Suppressor macrophage (primary cell): ENCODE measurements at regions not wholly inside any gene's neighbourhood (a gene's known extent, or its start where the extent isn't known, plus 50 kb on each side); places are given as distances from the start of the nearest gene placed in this dataset.

Experiments used
- DNase-seq, 4 experiments: peaks; one replicate each; pipeline ENCODE4 v3.0.0-alpha.2; 2020 to 2022

DNA sequence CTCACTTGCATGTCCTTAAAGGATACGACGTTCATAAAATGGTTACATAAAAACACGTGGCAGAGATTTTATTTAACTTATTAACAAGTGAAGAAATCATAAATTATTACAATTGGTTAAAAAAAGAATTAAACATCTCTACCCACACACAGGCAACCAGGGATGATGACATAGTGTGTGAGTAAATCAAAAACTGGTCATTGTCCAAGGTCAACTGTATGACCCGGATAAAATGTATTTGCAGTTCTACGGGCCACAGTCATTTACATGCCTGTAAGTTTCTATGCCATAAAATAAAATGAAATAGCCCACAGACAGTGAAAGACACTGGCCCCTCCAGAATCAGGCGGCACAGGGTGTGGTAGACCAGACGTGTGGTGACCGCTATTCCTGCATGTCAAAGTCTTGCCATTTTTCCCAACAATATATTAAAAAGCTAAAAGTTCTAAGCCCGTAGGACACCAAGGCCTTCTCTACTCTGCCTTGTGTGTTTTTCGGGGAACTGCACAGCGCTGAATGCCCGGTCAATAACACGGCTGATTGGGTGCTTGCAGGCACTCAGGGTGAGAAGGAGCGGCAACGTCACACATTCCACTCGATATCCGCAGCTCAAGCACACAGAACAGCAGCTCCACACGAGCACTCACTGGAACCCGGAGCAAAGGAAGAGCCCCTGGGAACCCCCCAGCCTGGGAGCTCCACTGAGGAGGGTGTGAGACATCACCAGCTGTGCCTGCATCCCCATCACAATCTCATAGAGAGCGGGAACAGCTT, 143.3 kb upstream of the PPP2R2D start:
- no peak for DNase-seq

DNA sequence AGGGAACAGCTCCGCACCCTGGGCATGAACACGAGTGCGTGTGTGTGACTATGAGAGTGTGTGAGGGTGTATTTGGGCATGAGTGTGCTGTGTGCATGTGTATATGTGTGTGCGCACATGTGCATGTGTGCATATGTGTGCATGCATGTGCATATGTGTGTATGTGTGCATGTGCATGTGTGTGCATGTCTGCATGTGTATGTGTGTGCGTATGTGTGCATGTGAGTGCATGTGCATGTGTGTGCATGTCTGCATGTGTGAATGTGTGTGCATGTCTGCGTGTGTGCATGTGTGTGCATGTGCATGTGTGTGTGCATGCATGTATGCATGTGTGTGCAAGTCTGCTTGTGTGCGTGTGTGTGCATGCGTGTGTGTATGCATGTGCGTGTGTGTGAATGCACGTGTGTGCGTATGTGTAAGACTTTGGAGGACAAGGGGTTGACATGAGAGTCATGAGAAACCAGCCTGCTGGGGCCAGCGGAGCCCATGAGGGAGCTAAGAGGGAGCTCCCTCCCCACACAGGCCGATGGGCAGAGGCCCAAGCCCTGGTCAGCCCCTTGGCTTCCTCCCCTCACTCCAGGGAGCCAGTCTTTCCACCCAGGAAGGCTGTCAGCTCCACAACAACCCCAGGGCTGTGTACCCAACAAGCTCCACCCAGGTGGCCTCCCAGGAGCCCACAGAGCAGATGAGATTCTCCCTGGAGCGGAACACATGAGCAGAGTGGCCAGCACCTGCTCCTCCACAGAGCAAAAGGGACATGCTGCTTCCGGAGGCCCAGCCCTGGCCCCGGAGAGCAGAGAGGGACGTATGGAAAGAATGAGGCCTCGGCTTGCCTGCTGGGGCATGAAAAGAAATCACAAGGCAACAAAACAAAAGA, 142.5 kb upstream of the PPP2R2D start:
- no peak for DNase-seq

DNA sequence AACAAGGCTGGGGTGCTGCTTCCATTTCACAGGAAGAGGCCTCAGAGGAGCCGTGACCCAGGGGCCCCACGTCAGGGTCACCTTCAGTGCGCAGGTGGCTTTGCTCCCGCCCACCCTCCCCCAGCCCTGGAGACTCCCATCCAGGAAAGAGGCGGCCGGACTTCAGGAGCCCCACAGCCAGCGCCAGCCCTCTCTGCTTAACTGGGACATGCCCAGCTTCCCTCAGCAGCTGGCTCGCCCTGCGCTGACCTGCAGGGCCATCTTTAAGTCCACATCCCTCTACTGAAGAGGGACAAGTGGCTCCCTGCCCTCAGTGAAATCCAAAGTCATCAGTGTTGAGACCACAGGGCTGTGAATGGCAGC, 141.9 kb upstream of the PPP2R2D start:
- no peak for DNase-seq

DNA sequence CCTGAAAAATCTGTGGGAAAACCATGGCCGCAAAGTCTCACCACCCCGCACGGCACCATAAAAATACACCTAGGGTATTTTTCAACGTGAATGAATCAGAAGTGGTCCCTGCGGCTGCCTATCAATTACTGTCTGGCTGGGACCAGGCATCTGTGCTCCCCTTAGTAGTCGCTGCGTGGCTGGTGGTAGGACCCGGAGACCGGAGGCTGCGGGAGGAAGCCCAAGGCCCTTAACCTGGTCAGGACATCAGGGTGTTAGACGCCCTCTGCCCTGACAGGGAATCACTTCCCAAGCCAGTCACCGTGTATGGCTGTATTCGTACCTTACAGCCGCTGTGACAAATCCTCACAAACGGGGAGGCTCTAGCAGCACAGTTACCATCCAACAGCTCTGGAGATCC, 141.5 kb upstream of the PPP2R2D start:
- DNase-seq, result no peak

DNA sequence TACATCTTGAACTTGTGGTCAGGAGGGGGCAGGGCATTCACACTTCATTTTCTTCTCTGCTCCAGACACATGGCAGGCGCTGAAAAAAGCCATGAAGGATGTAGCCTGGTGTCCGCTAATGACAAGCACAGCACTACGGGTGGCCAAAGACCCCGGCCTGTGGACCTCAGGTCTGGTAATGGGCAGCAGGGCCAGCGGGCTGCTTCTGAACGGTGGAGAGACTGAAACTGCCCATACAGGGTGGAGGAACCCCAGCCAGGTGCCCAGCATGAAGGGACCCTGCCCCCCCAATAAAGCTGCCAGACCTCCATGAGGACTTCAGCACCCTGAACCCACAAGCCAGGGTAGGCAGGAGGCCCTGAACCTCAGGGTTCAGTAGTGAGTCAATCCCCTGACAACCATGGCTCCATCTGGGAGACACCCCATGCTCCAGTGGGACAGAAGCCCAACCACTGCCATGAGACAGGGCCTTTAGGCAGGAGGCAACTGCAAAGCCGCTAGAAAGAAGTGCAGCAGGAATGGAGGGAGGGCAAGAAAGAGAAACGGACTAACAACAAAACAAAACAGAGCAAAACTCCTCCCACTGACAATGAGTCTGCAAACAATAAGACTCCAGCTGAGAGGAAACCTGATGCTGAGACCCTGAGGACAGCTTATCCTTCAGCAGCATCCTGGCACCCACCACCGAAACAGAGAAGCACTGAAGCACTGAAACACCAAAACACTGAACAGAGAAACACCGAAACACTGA, 140.2 kb upstream of the PPP2R2D start:
- DNase-seq, result no peak

DNA sequence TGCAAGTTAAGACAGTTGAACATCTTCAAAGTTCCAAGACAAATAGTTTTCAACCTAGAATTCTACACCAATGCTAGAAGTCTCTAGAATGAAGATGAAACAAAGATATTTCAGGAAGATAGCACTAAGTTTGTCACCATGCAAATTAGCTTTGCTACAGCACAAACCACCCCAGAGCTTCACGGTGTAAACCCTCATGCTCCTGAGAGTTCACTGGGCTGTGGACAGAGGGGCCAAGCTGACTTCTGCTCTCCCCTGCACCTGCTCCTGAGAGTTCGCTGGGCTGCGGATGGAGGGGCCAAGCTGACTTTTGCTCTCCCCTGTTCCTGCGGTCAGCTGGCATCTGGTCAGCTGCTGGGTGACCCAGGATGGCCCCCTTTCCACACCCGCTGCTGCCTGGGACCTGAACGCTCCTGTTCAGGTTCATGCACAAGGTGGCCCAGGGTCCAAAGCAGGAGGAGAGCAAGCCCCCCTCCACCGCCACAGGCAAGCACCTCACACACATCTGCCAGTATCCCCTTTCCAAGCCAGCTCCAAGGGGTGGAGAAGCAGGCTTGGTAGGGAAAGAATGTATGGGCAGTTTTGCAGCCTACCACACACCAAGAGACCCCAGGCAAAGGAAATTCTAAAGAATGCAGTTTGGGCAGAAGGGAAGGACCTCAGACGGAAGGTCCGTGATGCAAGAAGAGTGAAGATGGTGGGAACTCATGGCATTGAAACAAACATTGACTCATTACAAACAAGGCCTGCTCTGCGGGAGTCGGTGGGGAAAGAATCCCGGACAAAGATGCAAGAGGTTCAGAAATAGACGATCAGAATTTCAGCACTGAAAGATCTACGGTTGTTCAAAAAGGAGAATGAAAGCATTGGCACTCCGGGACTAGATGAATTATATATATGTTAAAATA, 137.8 kb upstream of the PPP2R2D start:
- no peak for DNase-seq

DNA sequence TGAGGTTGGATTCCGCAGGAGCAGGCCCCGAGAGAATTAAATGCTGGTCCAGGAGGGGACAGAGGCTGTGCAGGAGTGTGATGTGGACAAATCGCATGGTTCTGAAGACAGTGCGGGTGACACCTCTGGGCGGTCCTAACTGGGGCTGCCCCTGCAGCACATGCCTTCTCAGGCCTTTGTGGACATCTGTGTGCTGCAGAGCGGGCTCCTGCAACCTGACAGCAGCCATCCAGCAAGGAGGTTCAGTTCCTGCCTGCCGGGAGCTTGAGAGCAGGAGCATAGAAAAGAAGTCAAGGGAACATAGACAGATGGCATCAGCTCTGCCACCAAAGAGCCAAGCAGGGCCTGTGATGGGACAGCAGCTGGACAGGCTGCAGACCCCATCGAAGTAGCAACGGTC, 135.9 kb upstream of the PPP2R2D start:
- DNase-seq, result no peak

DNA sequence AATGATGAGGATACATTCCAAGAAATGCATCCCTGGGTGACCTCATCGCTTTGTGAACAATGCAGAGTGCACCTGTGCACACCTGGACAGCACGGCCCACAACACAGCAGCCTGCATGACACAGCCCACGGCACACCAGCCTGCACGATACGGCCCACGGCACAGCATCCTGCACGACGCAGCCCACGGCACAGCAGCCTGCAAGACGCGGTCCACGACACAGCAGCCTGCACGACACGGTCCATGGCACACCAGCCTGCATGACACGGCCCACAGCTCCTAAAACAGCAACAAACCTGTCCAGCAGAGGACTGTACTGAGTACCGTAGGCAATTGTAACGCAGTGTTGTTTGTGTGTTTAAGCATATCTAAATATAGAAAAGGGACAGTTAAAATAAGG, 134.7 kb upstream of the PPP2R2D start:
- DNase-seq, result no peak

DNA sequence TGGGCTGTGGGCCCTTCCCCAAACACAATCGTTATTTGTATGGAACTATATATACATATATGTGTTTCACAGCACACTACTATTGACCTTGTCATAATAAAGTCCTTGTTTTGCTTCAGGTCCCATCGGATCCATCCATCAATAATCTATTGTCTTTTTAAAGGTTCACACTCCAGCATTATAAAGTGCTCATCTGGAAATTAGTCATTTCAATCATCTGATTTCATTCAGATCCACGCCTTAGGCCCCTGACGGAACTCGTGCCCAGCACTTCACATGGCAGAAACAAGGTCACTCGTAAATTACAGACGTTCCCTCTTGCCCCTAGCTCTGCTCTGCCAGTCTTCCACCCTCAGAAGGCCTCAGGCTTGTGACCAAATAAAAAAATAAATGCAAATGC, 133.1 kb upstream of the PPP2R2D start:
- DNase-seq, result no peak

DNA sequence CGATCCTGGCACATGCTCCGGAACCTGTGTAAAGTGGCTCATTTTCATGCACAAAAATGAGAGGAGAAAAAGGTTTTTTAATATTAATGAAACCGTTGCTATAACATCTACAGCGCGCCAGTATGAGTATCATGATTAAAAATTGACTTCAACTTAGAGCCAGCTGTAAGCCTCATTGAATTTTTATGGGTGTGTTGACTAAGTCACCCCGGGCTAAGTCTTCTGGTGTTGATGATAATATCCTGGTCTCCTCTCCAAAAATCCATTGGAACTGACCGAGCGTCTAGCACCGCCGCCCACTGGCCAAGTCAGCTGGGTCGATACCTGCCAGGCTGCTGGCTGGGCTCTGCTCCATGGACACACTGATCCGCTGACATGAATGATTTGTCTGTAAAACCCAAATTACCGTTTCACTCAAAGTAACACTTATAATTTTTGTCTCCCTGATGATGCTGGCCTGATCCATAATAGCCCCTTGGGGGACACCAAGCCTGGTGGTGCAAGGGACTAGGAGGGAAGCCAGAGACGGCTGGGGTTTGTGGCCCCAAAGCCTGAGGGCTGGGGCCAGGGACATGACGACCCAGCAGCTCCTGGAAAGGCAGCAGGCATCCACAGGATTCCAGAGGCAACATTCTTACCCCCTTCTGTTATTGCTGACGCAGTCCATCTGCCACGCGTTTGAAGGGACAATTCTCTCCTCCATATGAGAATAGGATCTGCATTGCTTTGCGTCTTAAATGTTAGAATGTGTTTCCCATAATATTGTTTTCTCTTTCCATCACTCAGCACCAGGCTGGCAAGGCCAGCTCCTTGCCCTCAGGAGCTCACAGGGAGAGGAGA, 131.0 kb upstream of the PPP2R2D start:
- DNase-seq, result no peak

DNA sequence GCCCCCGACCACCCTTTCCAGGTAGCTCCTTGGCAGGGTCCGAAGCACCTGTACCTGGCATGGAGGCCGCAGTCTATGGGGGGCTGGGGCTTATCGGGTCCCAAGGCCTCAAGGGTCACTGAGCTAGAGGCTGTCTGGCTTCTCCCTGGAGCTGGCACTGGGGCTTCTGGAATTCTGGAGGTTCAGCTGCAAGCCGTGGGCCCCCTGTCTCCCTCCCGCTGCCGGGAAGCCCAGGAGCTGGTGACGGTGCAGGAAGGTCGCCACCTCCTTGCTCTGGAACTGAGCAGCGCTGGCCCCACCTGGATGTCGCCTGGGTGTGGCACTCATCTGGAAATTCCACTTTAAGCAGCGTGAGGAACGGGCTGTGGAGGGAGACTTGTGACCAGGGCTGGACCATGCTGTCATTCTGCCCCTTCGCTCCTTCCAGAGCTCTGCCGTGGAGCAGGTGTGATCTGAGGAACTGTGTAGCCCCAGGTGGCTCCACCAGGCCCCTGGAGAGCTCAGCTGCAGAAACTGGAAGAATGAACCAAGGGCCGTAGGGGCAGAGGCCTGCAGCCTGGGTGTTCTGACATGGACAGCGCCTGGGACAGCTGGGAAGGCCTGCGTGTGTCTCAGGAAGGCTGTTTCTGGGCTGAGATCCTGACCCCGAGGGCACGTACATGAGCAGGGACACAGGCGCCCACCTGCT, 129.7 kb upstream of the PPP2R2D start:
- DNase-seq, result no peak

DNA sequence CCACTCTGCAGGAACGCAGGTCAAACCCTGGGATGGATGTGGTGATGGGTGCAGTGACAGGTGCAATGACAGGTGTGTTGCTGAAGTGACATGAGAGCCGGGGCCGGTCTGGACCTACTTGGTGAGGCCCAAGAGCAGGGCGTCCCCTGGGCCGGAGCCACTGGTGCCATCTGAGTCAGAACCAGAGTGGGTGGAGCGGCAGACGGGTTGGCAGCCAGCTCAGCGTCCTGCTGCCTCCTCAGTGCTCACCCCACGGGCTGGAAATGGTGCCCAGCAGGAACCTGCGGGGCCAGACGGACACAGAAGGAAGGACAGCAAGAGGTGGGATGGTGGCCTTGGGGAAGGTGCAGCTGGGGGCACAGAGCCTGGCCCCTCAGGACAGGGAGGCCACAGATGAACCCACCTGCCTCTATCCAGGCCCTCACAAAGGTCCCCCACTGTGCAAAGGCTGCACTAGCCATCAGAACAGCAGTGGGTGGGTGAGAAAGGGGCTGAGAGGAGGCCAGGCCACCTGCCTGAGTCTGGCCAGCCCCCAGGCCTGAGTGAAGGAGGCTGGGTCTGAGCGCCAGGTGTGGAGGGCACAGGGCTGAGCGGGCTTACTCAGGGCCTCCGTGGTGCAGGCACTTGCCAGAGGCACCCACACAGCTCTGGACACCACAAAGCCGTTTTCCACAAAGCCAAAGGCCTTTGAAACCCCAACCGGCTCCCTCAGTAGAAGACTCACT, 129.0 kb upstream of the PPP2R2D start:
- DNase-seq, result no peak

DNA sequence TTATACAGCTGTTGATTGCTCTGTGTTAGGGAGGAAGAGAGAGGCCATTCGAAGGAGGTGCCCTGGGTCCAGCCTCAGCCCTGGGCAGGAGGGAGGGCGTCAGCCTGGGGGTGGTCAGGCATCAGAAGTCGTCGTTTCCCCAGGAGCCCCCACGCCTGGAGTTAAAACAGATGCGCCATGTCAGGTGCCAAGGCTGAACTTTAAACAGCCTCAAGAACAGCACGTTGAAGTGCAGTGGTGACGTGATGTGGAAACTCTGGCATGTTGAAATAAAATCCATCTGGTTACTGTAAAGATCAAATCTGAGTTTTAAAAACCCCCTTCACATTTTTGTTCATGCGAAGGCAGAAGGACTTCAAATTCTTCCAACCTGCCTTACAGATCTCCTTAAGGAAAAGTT, 128.4 kb upstream of the PPP2R2D start:
- no peak for DNase-seq

DNA sequence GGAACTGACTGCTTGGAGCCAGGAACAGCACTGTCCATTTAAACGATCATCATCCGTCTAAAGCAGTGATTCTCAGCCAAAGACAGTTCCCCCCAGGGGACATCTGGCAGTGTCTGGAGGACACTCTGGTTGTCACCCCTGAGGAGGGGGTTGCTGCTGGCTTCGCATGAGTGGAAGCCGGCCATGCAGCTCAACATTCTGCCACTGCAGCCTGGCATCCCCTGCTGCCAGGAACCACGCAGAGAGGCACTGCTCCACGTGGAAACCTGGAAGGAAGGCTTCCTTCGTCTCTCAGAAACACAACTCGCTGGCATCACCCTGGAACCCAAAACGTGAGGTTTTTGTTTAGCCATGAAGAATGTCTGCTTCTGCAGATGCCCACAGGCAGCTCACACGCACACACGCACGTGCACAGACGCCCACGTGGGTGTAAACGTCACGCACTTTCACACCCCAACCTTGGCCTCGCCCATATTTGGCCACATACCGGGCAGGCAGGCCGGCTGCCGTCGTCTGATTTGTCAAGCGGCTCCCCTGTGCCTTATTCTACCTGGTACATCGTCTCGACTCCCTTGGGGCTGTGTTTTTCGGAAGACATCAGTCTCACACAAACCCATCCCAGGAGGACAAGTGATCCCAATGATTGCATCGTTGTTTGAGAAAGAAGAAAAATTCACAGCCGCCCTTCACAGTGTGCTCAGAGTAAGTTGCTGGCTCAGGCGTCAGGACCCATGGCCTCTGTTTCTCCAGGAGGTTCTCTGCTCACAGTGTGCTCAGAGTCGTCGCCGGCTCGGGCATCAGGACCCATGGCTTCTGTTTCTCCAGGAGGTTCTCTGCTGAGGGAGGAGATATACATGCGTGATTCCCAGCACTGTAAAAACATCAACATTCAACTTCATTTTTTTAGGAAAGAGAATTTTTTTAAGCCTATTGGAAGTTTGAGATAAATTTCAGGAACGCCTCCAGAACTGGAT, 127.2 kb upstream of the PPP2R2D start:
- no peak for DNase-seq

DNA sequence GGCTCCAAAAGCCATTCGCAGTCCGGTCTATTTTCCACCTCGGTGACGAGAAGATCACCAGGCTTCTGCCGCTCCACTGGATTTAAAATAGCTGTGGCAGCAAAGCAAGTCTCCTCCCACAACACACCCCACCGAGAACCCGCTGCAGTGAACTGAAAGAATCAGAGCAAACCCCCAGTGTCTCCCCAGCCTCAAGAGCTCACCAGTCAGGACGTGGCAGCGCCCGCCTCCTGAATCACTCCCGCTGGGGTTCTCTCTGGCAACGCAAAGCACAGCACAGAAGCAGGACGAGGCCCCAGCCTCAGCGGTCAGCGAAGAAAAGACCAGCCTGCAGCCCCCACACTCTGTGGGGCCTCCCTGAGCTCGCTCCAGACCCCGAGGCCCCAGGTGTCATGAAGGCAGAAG, 126.1 kb upstream of the PPP2R2D start:
- no peak for DNase-seq

DNA sequence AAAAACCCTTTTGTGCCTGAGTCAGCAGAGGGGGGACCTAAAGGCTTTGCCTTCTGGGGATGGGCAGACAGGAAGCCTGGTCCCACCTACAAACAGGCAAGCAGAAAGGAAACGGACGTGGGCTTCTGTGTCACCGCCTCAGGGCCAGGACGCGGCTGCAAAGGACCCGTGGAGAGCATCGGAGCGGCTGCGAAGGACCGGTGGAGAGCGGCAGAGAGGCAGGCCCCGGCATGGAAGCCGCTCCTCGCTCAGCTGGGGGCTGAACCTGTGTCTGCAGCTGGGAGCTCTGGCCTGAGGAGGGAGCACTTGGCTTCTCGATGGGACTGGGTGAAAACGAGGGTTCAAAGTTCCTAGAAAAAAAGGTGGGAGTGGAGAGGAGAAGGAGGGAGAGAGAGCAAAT, 125.4 kb upstream of the PPP2R2D start:
- no peak for DNase-seq

DNA sequence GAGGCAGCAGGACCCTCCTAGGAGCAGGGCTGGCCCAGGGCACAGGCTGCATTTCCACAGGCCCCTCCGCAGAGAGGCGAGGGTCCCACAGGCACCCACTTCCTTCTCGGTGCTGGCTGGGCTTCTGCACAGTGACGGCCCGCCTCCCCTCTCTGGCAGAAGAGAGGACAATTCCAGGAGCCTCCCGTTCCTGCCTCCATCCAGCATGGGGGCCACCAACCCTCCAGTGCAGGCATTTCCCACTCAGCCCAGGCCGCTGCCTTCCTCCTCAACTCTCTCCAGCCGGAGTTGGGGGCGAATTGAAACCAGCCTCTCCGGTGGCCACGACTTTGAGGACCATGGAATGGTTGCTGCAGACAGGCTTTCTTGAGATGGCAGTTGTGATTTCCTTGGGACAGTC, 125.0 kb upstream of the PPP2R2D start:
- no peak for DNase-seq

DNA sequence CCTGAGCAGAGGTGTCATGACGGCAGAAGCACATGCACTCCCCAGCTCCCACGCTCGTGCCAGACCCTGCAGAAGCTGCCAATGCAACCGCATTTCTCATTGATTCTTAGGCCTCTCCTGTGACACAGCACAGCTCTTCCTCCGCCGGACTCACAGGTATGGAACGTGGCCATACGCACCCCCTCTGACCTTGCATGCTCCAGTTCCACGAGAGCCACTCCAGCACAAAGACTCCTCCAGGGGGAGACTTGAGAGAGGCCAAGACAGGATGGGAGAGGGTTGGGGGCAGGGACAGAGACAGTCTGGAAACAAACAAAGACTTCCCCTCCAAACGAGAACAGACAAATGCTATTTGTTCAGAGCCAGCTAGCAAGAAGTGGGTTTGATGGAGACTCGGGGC, 124.3 kb upstream of the PPP2R2D start:
- no peak for DNase-seq

DNA sequence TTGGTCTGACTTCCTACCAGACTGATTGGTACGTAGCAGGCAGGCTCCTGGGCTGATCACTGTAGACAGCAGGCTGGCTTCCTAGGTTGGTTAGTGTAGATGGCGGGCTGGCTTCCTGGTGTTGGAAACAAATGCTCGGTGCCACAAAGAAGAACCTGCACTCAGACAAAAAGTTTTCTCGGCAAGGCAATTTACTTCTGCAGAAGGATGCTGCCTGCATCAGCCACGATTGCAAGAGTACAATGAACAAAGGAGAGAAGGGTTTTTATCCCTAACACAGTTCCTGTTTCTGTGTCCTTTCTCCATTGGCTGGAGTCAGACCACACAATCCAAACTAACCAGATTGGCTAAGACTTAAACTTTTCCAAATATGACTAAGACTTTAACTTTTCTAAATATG, 123.6 kb upstream of the PPP2R2D start:
- DNase-seq, result no peak
